ENCODE measurements at regions not wholly inside any gene's neighbourhood (a gene's known extent, or its start where the extent isn't known, plus 50 kb on each side); places are given as distances from the start of the nearest gene placed in this dataset.

- no peak for FAIRE-seq
- no peak overlapping the region for H3K27ac ChIP-seq (ENCODE audit: control insufficient read depth, insufficient read depth)
Observed at GRCh38 chr13:79691826-79692225, 210.9 kb downstream of the NDFIP2 start.

More at GRCh38 chr13:79691826-79692225, 210.9 kb downstream of the NDFIP2 start:
- intact Hi-C loops (cut with micrococcal nuclease; ENCODE audit: unreplicated experiment), result no loop called here
- ChIA-PET RAD21 (ENCODE audit: unreplicated experiment) (no interaction called here), POLR2A (no interaction called here), CTCF (interaction anchor here (1.0 kb wide), 1 partner anchor 12 kb away, joined by 3 read pairs; no protein-coding TSS in a partner anchor), SMC1A (ENCODE audit: uncharacterized antibody, unreplicated experiment) (interaction anchor here (0.7 to 1.0 kb wide), 2 partner anchors 13 to 491 kb away, joined by 3 to 4 read pairs; no protein-coding TSS in a partner anchor)
- Histone ChIP-seq H3K27me3 (replicated peaks in 1 of 2; ENCODE audit: control insufficient read depth in 2 of 2, insufficient read depth in 2 of 2, low read length in 1 of 2) (no peaks in the 10 kb centered on the region), H3K9me3 (replicated peaks; ENCODE audit: control insufficient read depth, insufficient read depth, low read length) (no peaks in the 10 kb centered on the region), H2AFZ (ENCODE audit: control insufficient read depth, low read depth, low read length) (no peak overlapping the region), H3K9ac (ENCODE audit: control insufficient read depth, insufficient read depth, low read length) (no peak overlapping the region), H3K4me2 (ENCODE audit: control insufficient read depth, insufficient read depth) (no peak overlapping the region), H3K79me2 (ENCODE audit: control insufficient read depth, insufficient read depth, low read length) (no peaks in the 10 kb centered on the region), H3K4me1 (ENCODE audit: control insufficient read depth, insufficient read depth, low read length) (no peaks in the 10 kb centered on the region), H3K36me3 (ENCODE audit: control insufficient read depth in 2 of 2, insufficient read depth in 2 of 2, low read length in 1 of 2) (no peaks in the 10 kb centered on the region), H4K20me1 (ENCODE audit: control insufficient read depth, insufficient read depth) (no peaks in the 10 kb centered on the region), H3K4me3 (no peak overlapping the region)
- TF ChIP-seq ZNF384 (IDR thresholded peaks at IDR 0.05; ENCODE audit: borderline replicate concordance, low read depth, low read length), result no peak
- no peak for TF ChIP-seq CBX3 (IDR thresholded peaks at IDR 0.05; ENCODE audit: borderline replicate concordance, low read depth)
- TF ChIP-seq ATF2 (IDR thresholded peaks at IDR 0.05; ENCODE audit: low read length), result no peak
- no peak for TF ChIP-seq SUZ12 (IDR thresholded peaks at IDR 0.05; ENCODE audit: unreplicated experiment)
- no peak for TF ChIP-seq E2F4 (IDR thresholded peaks at IDR 0.05; ENCODE audit: low read depth, low read length)
- no peak for TF ChIP-seq CTCF (IDR thresholded peaks at IDR 0.05 in 2 of 3, conservative IDR thresholded peaks at IDR 0.05 in 1 of 3; ENCODE audit: control insufficient read depth in 2 of 3, extremely low read depth in 1 of 3, insufficient read depth in 1 of 3, low read depth in 3 of 3, low read length in 3 of 3)
- no peak for TF ChIP-seq IRF4 (IDR thresholded peaks at IDR 0.05; ENCODE audit: low read depth, low read length)
- no peak for TF ChIP-seq SMAD5 (IDR thresholded peaks at IDR 0.05; ENCODE audit: low read depth)
- TF ChIP-seq GABPA (IDR thresholded peaks at IDR 0.05; ENCODE audit: low read depth), result no peak
- no peak for TF ChIP-seq SMAD1 (IDR thresholded peaks at IDR 0.05; ENCODE audit: low read depth, partially characterized antibody)
- no peak for TF ChIP-seq ATF7 (IDR thresholded peaks at IDR 0.05; ENCODE audit: low read depth)
- TF ChIP-seq, protein P1, sequence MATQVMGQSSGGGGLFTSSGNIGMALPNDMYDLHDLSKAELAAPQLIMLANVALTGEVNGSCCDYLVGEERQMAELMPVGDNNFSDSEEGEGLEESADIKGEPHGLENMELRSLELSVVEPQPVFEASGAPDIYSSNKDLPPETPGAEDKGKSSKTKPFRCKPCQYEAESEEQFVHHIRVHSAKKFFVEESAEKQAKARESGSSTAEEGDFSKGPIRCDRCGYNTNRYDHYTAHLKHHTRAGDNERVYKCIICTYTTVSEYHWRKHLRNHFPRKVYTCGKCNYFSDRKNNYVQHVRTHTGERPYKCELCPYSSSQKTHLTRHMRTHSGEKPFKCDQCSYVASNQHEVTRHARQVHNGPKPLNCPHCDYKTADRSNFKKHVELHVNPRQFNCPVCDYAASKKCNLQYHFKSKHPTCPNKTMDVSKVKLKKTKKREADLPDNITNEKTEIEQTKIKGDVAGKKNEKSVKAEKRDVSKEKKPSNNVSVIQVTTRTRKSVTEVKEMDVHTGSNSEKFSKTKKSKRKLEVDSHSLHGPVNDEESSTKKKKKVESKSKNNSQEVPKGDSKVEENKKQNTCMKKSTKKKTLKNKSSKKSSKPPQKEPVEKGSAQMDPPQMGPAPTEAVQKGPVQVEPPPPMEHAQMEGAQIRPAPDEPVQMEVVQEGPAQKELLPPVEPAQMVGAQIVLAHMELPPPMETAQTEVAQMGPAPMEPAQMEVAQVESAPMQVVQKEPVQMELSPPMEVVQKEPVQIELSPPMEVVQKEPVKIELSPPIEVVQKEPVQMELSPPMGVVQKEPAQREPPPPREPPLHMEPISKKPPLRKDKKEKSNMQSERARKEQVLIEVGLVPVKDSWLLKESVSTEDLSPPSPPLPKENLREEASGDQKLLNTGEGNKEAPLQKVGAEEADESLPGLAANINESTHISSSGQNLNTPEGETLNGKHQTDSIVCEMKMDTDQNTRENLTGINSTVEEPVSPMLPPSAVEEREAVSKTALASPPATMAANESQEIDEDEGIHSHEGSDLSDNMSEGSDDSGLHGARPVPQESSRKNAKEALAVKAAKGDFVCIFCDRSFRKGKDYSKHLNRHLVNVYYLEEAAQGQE (IDR thresholded peaks at IDR 0.05; ENCODE audit: low read depth, low read length), result no peak
- no peak for TF ChIP-seq EED (IDR thresholded peaks at IDR 0.05; ENCODE audit: low read depth)
- TF ChIP-seq KDM1A (IDR thresholded peaks at IDR 0.05; ENCODE audit: borderline replicate concordance), result no peak
- no peak for ATAC-seq
- BruUV-seq (replicated peaks), result no TSS peak
- DNase-seq (ENCODE audit: low read depth, low spot score), result no peak
- in situ Hi-C loops (cut with MboI), result no loop called here
- WGBS (ENCODE audit: insufficient coverage, insufficient replicate concordance, low lambda C conversion rate, missing lambda C conversion rate), result 37% methylated on average over 3 of the region's 3 CpGs

Measured in GM12878 (cell line).